Epithelial cell of proximal tubule (primary cell): ENCODE measurements at regions not wholly inside any gene's neighbourhood (a gene's known extent, or its start where the extent isn't known, plus 50 kb on each side); places are given as distances from the start of the nearest gene placed in this dataset.

ENCODE experiments used
- DNase-seq: peaks from one replicate; pipeline ENCODE4 v3.0.0-alpha.2; 2011; ENCODE audit warnings: low read depth
- H3K4me3 ChIP-seq: 2 replicates; pipeline ENCODE4 v1.5.1; 2011; ENCODE audit warnings: low read depth, mild to moderate bottlenecking, low read length
- CTCF ChIP-seq: conservative IDR thresholded peaks from 2 replicates; pipeline ENCODE4 v1.5.1; 2012; ENCODE audit warnings: low read depth, mild to moderate bottlenecking, low read length

DNA sequence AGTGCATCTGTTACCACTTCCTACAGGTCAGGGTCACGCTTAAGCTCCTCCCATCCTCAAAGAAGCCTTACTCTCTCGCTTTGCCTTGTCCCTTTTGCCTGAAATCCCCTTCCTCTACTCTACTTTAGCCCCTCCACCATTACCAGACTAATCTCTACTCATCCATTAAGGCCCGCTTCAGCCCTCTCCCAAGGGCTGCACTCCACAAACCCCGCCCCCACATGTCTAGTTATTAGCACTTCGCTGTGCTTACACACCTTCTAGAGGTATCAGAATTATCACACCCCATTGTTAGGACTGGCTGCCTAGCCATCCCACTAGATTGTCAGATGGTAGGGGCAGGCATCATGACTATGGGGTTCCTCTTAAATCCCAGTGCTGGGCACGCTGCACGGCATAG, 565.7 kb upstream of the WWC1 start:
- TF ChIP-seq CTCF: no peak
- no peak overlapping the region for H3K4me3 ChIP-seq
- no peak for DNase-seq

DNA sequence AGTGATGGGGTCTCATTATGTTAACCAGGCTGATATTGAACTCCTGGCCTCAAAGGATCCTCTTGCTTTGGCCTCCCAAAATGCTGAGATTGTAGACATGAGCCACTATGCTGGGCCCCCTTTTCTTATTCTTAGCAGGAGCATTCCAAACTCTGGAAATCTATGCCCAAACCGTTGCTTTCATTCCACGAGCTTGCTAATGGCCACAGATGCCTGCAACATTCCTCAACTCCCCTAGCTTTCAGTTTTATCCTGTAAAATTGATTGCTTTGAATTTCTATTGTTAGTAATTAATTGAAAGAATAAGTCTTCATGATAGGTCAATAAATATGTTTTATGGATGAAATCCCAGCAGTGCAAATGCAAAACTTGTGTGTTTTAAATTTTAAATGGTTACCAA, 564.8 kb upstream of the WWC1 start:
- no peak for TF ChIP-seq CTCF
- no peak overlapping the region for H3K4me3 ChIP-seq
- no peak for DNase-seq

DNA sequence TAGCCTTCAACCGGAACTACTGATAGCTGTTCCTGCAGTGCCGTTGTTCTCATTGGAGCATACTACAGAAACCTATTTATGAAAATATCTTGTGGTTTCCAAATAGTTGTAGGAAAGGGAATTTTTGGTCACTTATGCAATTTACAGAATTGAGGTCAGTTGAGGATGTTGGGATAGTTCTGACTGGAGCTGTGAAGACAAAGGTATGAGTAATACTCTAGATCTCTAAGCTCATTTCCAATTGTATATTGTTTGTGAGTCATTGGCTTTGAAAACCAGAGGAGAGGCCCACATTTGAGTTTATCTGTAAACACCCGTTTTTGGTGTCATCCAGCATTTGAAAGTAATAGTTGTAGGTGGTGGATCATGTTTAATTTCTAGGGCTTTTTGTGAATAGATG, 561.3 kb upstream of the WWC1 start:
- no peak for TF ChIP-seq CTCF
- DNase-seq: peak; percentile 70
- no peak overlapping the region for H3K4me3 ChIP-seq

DNA sequence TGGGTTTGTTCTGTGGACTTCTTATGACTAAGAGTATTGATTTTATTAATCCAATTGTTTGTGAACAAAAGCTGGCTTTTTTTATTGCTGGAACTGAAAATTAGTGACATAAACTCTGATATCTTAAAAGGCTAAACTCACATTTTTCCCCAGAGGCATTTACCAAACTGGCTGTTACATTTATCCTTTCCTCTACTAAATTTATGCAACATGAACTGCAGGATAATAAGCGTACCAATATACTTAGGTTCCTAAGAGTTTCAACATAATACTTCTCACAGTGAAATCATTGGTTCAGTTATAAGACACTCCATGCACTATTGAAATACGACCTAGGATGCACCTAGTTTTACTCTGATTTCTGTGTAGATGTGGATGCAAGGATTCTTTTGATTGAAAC, 560.8 kb upstream of the WWC1 start:
- no peak for TF ChIP-seq CTCF
- DNase-seq: no peak
- no peak overlapping the region for H3K4me3 ChIP-seq

GRCh38 chr5:167731951-167732350, 559.5 kb upstream of the WWC1 start:
- TF ChIP-seq CTCF: no peak
- H3K4me3 ChIP-seq: no peak overlapping the region
- no peak for DNase-seq

GRCh38 chr5:167732499-167732898, 558.9 kb upstream of the WWC1 start:
- no peak for DNase-seq
- no peak for TF ChIP-seq CTCF
- no peak overlapping the region for H3K4me3 ChIP-seq

- no peak overlapping the region for H3K4me3 ChIP-seq
- TF ChIP-seq CTCF: no peak
Observed at GRCh38 chr5:167736992-167737391, 554.5 kb upstream of the WWC1 start.

More at GRCh38 chr5:167736992-167737391, 554.5 kb upstream of the WWC1 start:
- no peak for DNase-seq
